ENCODE measurements at regions not wholly inside any gene's neighbourhood (a gene's known extent, or its start where the extent isn't known, plus 50 kb on each side); places are given as distances from the start of the nearest gene placed in this dataset.

GRCh38 chr4:160701671-160702070, 1462.1 kb downstream of the FSTL5 start:
- TF ChIP-seq CTCF (IDR thresholded peaks at IDR 0.05) (no peak), REST (IDR thresholded peaks at IDR 0.05; ENCODE audit: insufficient read depth in 1 of 2, low read depth in 2 of 2, low read length in 1 of 2) (no peak), TCF7L2 (IDR thresholded peaks at IDR 0.05; ENCODE audit: low read depth, low read length) (no peak), POLR2AphosphoS5 (IDR thresholded peaks at IDR 0.05; ENCODE audit: low read depth, low read length) (no peak), SIN3A (IDR thresholded peaks at IDR 0.05; ENCODE audit: borderline replicate concordance, insufficient read depth, low read depth, low read length) (no peak)

All from Panc1 (cell line).